ENCODE measurements at regions not wholly inside any gene's neighbourhood (a gene's known extent, or its start where the extent isn't known, plus 50 kb on each side); places are given as distances from the start of the nearest gene placed in this dataset.
"Not testable (repeated sequence)": the region's sequence is repeated elsewhere in the genome, so short reads cannot be mapped to it uniquely, and the experiment has no call there.

DNA sequence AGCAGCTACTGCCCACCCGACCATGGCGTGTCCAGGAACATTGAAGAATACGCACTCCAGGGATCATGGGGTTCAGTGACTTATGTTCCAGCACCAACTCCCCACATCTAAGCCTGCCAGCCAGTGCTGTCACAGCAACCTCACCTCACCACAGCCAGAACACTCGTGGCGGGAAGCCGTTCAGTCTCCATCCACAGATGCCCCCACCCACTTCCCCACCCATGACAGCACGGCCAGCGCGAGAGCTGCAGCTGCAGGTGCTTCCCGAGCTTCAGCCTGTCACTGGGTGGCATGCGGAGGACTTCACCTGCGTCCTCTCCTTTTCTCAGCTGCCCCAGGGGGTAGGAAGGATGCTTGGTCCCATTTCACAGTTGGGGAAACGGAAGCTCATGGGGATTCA is 50.3 kb downstream of the RBFOX3 start:
- H3K27ac ChIP-seq (ENCODE audit: low read length) = no peak overlapping the region
- WGBS (ENCODE audit: insufficient coverage, insufficient read length) = no CpG with 5 or more reads among the region's 13 CpGs
- no peak overlapping the region for H3K4me3 ChIP-seq (ENCODE audit: low read length)
- no peaks in the 10 kb centered on the region for H3K27me3 ChIP-seq (ENCODE audit: control insufficient read depth, insufficient read depth, low read length)
- no peaks in the 10 kb centered on the region for H3K36me3 ChIP-seq (ENCODE audit: control insufficient read depth, insufficient read depth, low read length)
- no peaks in the 10 kb centered on the region for H3K4me1 ChIP-seq (ENCODE audit: control insufficient read depth, insufficient read depth, low read length)
- no peaks in the 10 kb centered on the region for H3K9me3 ChIP-seq (ENCODE audit: control insufficient read depth, insufficient read depth, low read length)
- no peak for DNase-seq (ENCODE audit: low read depth, low spot score)

DNA sequence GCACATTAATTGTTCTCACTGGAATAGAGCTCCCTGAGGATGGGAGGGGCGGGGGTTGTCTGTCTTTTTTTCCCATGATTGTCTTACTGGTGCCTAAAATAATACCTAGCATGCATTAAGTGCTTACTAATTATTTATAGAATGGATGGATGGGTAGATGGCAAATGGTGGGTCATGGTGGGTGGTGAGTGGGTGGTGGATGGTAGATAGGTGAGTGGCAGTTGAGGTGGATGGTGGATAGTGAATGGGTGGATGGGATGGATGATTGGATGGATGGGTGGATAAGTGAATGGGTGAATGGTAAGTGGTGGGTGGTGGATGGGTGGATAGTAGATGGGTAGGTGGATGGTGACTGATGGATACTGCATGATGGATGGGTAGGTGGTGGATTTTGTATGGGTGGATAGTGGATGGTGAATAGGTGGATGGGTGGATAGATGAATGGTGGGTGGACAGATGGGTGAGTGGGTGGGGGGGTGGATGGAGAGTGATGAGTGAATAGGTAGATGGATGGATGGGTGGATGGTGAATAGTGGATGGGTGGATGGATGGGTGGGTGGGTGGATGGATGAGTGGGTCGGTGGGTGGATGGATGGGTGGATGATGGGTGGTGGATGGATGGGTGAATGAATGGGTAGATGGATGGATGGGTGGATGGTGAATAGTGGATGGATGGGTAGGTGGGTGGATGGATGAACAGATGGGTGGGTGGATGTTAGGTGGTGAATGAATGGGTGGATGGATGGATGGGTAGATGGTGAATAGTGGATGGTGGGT is 51.6 kb downstream of the RBFOX3 start:
- no peaks in the 10 kb centered on the region for H3K27me3 ChIP-seq (ENCODE audit: control insufficient read depth, insufficient read depth, low read length)
- DNase-seq (ENCODE audit: low read depth, low spot score) = no peak
- H3K36me3 ChIP-seq (ENCODE audit: control insufficient read depth, insufficient read depth, low read length) = no peaks in the 10 kb centered on the region
- no peaks in the 10 kb centered on the region for H3K9me3 ChIP-seq (ENCODE audit: control insufficient read depth, insufficient read depth, low read length)
- no peak overlapping the region for H3K4me3 ChIP-seq (ENCODE audit: low read length)
- no peak overlapping the region for H3K27ac ChIP-seq (ENCODE audit: low read length)
- no CpG with 5 or more reads among the region's 2 CpGs for WGBS (ENCODE audit: insufficient coverage, insufficient read length)
- no peaks in the 10 kb centered on the region for H3K4me1 ChIP-seq (ENCODE audit: control insufficient read depth, insufficient read depth, low read length)

DNA sequence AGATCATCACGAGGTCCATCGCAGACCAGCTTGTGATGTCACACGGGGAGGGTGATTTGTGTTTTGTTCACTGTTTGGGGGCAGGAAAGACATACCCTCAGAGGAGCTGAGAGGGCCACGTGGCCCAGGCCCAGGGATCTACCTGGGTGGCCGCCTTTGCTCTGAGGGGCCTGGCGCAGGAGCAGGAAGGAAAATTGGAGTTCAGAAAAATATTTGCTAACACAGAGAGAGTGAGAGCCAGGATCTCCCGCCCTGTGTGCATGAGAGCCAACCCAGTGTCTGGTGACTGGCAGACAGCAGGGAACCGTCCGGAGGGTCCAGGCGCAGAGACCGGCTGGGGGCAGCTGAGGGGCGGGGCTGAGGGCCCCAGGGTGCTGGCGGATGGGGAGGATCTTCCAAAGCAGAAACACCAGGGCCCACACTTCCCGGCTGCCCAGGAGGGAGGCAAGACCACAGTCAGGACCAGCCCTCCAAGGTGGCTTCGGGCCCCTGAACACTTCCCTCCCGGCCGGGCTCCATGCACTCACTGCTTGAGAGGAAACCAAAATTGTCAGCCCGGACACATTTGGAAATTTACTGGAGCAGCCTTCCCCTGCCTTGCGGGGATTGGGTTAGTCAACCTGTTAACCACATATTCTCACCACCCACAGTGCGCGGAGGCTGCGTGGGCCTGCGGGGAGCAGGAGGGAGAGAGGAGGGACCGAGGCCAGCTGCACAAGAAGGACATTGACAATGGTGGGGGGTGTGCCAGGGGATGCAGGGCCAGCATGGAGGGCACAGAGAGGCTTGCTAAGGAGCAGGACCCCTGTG is 52.6 kb downstream of the RBFOX3 start:
- H3K4me1 ChIP-seq (ENCODE audit: control insufficient read depth, insufficient read depth, low read length) = no peaks in the 10 kb centered on the region
- no peak overlapping the region for H3K4me3 ChIP-seq (ENCODE audit: low read length)
- no peaks in the 10 kb centered on the region for H3K9me3 ChIP-seq (ENCODE audit: control insufficient read depth, insufficient read depth, low read length)
- no peaks in the 10 kb centered on the region for H3K27me3 ChIP-seq (ENCODE audit: control insufficient read depth, insufficient read depth, low read length)
- DNase-seq (ENCODE audit: low read depth, low spot score) = no peak
- no CpG with 5 or more reads among the region's 24 CpGs for WGBS (ENCODE audit: insufficient coverage, insufficient read length)
- H3K36me3 ChIP-seq (ENCODE audit: control insufficient read depth, insufficient read depth, low read length) = no peaks in the 10 kb centered on the region
- no peak overlapping the region for H3K27ac ChIP-seq (ENCODE audit: low read length)

DNA sequence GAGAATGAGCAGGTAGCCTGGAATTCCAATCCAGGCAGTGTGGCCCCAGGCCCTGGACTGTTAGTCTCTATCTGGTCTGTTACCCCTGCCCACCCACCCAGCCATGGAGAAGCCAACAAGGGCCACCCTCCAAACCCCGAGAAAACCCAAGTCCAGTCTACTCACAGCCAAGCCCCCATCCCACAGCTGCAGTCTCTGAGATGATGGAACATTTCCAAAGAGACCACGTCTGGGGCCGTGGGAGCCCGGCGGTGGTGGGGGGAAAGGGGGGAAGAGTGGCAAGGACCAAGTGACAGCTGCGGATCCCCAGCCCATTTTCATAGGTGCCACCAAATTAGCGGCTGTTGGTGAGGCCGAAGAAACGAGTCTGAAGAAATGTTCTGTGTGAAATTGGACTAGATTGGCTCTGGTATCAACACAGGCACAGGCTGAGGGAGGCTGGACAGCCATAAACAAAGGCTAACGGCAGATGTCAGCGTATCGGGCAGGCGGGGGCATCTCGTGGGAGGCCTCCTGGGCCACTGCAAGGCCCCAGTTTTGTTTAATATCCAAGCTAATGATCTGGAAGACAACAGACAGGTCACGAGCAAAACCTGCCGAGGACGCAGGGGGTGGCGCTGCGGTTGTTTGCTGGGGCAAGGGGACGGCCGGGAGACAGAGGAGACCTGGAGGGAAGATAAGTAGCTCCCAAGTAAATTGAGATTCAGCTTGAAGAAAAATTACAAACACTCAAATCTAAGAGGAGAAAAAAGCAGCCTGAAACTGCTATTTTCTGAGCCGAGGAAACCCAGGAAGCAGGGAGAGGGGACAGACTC is 53.4 kb downstream of the RBFOX3 start:
- Histone ChIP-seq H3K36me3 (ENCODE audit: control insufficient read depth, insufficient read depth, low read length) (no peaks in the 10 kb centered on the region), H3K27ac (ENCODE audit: low read length) (no peak overlapping the region), H3K4me1 (ENCODE audit: control insufficient read depth, insufficient read depth, low read length) (no peaks in the 10 kb centered on the region), H3K9me3 (ENCODE audit: control insufficient read depth, insufficient read depth, low read length) (no peaks in the 10 kb centered on the region), H3K27me3 (ENCODE audit: control insufficient read depth, insufficient read depth, low read length) (no peaks in the 10 kb centered on the region), H3K4me3 (ENCODE audit: low read length) (no peak overlapping the region)
- DNase-seq (ENCODE audit: low read depth, low spot score) = no peak
- no CpG with 5 or more reads among the region's 22 CpGs for WGBS (ENCODE audit: insufficient coverage, insufficient read length)

- Histone ChIP-seq H3K27me3 (ENCODE audit: control insufficient read depth, insufficient read depth, low read length) (no peaks in the 10 kb centered on the region), H3K9me3 (ENCODE audit: control insufficient read depth, insufficient read depth, low read length) (no peaks in the 10 kb centered on the region), H3K4me1 (ENCODE audit: control insufficient read depth, insufficient read depth, low read length) (no peaks in the 10 kb centered on the region), H3K27ac (ENCODE audit: low read length) (no peak overlapping the region), H3K36me3 (ENCODE audit: control insufficient read depth, insufficient read depth, low read length) (no peaks in the 10 kb centered on the region), H3K4me3 (ENCODE audit: low read length) (no peak overlapping the region)
- no peak for DNase-seq (ENCODE audit: low read depth, low spot score)
- WGBS (ENCODE audit: insufficient coverage, insufficient read length) = no CpG with 5 or more reads among the region's 9 CpGs
These were observed 54.6 kb downstream of the RBFOX3 start for GRCh38 chr17:79556271-79556670.

DNA sequence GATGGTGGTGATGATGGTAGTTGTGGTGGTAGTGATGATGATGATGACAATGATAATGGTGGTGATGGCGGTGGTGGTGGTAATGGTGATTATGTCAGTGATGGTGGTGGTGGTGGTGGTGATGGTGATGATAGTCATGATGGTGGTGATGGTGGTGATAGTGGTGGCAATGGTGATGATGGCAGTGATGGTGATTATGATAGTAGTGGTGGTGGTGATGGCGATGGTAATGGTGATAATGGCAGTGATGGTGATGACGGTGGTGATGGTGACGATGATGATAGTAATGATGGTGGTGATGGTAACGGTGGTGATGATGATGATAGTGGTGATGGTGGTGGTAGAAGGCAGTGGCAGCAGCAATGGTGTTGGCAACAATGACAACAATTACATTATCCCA is 55.3 kb downstream of the RBFOX3 start:
- Histone ChIP-seq H3K27me3 (ENCODE audit: control insufficient read depth, insufficient read depth, low read length) (no peaks in the 10 kb centered on the region), H3K4me1 (ENCODE audit: control insufficient read depth, insufficient read depth, low read length) (no peaks in the 10 kb centered on the region), H3K36me3 (ENCODE audit: control insufficient read depth, insufficient read depth, low read length) (no peaks in the 10 kb centered on the region), H3K4me3 (ENCODE audit: low read length) (no peak overlapping the region), H3K9me3 (ENCODE audit: control insufficient read depth, insufficient read depth, low read length) (no peaks in the 10 kb centered on the region), H3K27ac (ENCODE audit: low read length) (no peak overlapping the region)
- DNase-seq (ENCODE audit: low read depth, low spot score) = no peak
- WGBS (ENCODE audit: insufficient coverage, insufficient read length) = no CpG with 5 or more reads among the region's 5 CpGs

DNA sequence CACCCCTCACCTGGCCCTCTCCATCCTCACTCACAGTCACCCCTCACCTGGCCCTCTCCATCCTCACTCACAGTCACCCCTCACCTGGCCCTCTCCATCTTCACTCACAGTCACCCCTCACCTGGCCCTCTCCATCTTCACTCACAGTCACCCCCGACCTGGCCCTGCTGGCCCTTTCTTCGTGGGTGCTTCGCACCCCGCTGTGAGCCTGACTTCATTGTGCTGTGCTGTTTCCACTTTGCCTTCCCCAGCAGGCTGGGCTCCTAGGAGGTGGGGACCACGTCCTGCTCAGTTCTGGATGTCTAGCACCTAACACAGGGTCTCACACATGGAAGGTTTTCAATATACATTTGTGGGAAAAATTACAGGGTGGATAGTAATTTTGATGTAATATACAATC is 56.5 kb downstream of the RBFOX3 start:
- DNase-seq (ENCODE audit: low read depth, low spot score); H3K27me3 ChIP-seq (ENCODE audit: control insufficient read depth, insufficient read depth, low read length); H3K27ac ChIP-seq (ENCODE audit: low read length); H3K4me3 ChIP-seq (ENCODE audit: low read length); H3K36me3 ChIP-seq (ENCODE audit: control insufficient read depth, insufficient read depth, low read length); H3K9me3 ChIP-seq (ENCODE audit: control insufficient read depth, insufficient read depth, low read length); H3K4me1 ChIP-seq (ENCODE audit: control insufficient read depth, insufficient read depth, low read length): not testable (repeated sequence)
- WGBS (ENCODE audit: insufficient coverage, insufficient read length) = no CpG with 5 or more reads among the region's 5 CpGs

- no peak for DNase-seq (ENCODE audit: low read depth, low spot score)
- no CpG with 5 or more reads among the region's 1 CpG for WGBS (ENCODE audit: insufficient coverage, insufficient read length)
- Histone ChIP-seq H3K4me1 (ENCODE audit: control insufficient read depth, insufficient read depth, low read length) (peaks cover 2% of the 10 kb centered on the region; the same call in 1 of the 2 replicates), H3K9me3 (ENCODE audit: control insufficient read depth, insufficient read depth, low read length) (no peaks in the 10 kb centered on the region), H3K36me3 (ENCODE audit: control insufficient read depth, insufficient read depth, low read length) (no peaks in the 10 kb centered on the region), H3K4me3 (ENCODE audit: low read length) (no peak overlapping the region), H3K27me3 (ENCODE audit: control insufficient read depth, insufficient read depth, low read length) (no peaks in the 10 kb centered on the region), H3K27ac (ENCODE audit: low read length) (no peak overlapping the region)
These were observed 58.0 kb downstream of the RBFOX3 start for GRCh38 chr17:79552824-79553223.

DNA sequence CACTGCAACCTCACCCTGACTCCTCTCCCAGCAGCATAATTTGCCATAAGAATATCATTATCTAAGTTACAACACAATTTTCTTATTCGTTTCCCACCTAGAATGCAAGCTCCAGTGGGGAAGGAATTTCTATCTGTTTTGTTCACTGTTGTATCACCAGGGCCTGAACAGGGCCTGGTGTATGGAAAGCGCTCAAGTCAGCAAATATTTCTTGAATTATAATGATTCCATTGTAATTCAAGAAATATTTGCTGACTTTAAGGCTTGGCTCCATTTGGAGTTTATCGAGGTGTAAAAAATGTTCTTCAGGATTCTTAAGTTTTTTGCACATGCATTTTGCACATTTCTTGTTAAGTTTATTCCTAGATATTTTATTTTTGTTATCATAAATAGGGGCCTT is 58.4 kb downstream of the RBFOX3 start:
- H3K27ac ChIP-seq (ENCODE audit: low read length) = no peak overlapping the region
- H3K36me3 ChIP-seq (ENCODE audit: control insufficient read depth, insufficient read depth, low read length) = no peaks in the 10 kb centered on the region
- no peak for DNase-seq (ENCODE audit: low read depth, low spot score)
- H3K27me3 ChIP-seq (ENCODE audit: control insufficient read depth, insufficient read depth, low read length) = no peaks in the 10 kb centered on the region
- peaks cover 2% of the 10 kb centered on the region; the same call in 1 of the 2 replicates for H3K4me1 ChIP-seq (ENCODE audit: control insufficient read depth, insufficient read depth, low read length)
- no CpG with 5 or more reads among the region's 3 CpGs for WGBS (ENCODE audit: insufficient coverage, insufficient read length)
- H3K4me3 ChIP-seq (ENCODE audit: low read length) = no peak overlapping the region
- H3K9me3 ChIP-seq (ENCODE audit: control insufficient read depth, insufficient read depth, low read length) = no peaks in the 10 kb centered on the region

DNA sequence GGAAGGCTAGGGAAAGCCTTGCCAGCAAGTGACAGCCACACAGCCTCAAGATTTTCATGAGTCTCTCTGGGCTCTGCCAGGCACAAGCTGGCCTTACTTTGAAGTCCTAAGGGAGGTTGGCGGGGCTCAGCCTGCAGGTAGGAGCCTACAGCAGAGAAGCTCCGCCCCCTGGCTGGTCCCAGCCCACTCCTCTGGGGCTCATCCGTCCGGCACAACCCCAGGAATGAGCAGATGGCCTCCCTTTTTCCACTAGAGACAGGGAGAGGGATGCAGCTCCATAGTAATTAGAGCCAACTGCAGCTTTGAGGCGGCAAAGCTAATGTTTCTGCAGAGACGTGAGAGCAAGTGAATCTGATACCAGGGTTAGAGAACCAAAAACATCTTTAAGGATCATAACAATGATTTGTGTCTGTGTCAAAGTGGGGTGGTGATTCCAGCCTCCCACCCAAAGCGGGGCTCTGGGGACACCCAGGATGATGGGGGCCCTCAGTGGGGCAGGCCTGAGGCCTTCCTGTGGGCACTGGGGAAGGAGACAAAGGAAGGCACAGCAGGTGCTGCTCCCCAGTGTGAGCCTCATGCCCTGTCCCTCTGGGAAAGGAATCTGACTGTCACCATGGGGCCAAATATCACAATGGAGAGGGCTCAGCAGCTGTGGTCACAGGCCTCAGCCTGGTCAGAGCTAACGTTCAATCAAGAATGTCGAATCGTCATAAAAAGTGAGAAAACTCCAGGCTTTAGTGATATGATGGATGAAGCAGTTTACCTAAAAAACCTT is 61.5 kb downstream of the RBFOX3 start:
- Histone ChIP-seq H3K27ac (ENCODE audit: low read length) (no peak overlapping the region), H3K27me3 (ENCODE audit: control insufficient read depth, insufficient read depth, low read length) (no peaks in the 10 kb centered on the region), H3K9me3 (ENCODE audit: control insufficient read depth, insufficient read depth, low read length) (no peaks in the 10 kb centered on the region), H3K36me3 (ENCODE audit: control insufficient read depth, insufficient read depth, low read length) (no peaks in the 10 kb centered on the region), H3K4me1 (ENCODE audit: control insufficient read depth, insufficient read depth, low read length) (peaks cover 2% of the 10 kb centered on the region; the same call in 1 of the 2 replicates), H3K4me3 (ENCODE audit: low read length) (no peak overlapping the region)
- DNase-seq (ENCODE audit: low read depth, low spot score) = no peak
- no CpG with 5 or more reads among the region's 10 CpGs for WGBS (ENCODE audit: insufficient coverage, insufficient read length)

Measured in iPS DF 6.9 (cell line).